Mesothelial cell of epicardium (in vitro differentiated cells): ENCODE measurements at regions not wholly inside any gene's neighbourhood (a gene's known extent, or its start where the extent isn't known, plus 50 kb on each side); places are given as distances from the start of the nearest gene placed in this dataset.
A peak's percentile ranks its signal among the peaks of the same experiment; 100 is the strongest.
"Not testable (repeated sequence)": the region's sequence is repeated elsewhere in the genome, so short reads cannot be mapped to it uniquely, and the experiment has no call there.

Experiments
- DNase-seq, 2 experiments: peaks; one replicate each; pipeline ENCODE4 v3.0.0; 2021; ENCODE audit warnings: low spot score in 2 of 2; ENCODE audit not compliant: unreplicated experiment in 2 of 2
- H3K27ac Mint-ChIP-seq: 2 replicates; pipeline ENCODE4 v1.8.0; 2021; ENCODE audit warnings: mixed read lengths
- H3K27me3 Mint-ChIP-seq: 2 replicates; pipeline ENCODE4 v1.8.0; 2021; ENCODE audit warnings: low read depth, mixed read lengths
- H3K36me3 Mint-ChIP-seq: 2 replicates; pipeline ENCODE4 v1.8.0; 2021; ENCODE audit warnings: mixed read lengths
- H3K4me1 Mint-ChIP-seq: 2 replicates; pipeline ENCODE4 v1.8.0; 2021; ENCODE audit warnings: mixed read lengths
- H3K4me3 Mint-ChIP-seq: 2 replicates; pipeline ENCODE4 v1.8.0; 2021; ENCODE audit warnings: mild to moderate bottlenecking, moderate library complexity, mixed read lengths
- H3K9me3 Mint-ChIP-seq: 2 replicates; pipeline ENCODE4 v1.8.0; 2021; ENCODE audit warnings: mixed read lengths
- CTCF ChIP-seq: fragments of 200-600 bp; sonication (generic); IDR thresholded peaks from one replicate; pipeline ENCODE4 v1.5.0; 2021; ENCODE audit warnings: antibody characterized with exemption; ENCODE audit not compliant: unreplicated experiment

DNA sequence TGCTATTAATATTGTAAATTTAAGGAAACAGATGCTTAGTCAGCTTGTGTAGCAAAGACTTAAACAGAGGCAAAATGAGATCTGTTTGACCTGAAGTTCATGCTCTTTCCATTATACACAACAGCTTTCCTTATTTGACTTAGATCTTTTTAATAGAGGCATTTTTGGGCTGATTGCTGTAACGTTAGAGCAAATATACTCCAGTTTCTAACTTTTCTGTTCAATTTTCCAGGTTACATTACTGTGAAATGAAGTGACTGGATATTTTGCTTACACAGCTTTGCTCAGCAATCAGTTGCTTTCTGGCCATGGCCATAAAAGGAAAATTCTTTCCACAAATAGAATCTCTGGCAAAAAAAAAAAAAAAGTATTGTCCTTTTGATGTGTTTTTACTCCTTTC, 146.2 kb downstream of the PCDH7 start:
- Mint-ChIP-seq H3K27ac (peak overlapping the region; percentile 75), H3K27me3 (no peaks in the 10 kb centered on the region), H3K4me1 (peaks cover 25% of the 10 kb centered on the region), H3K4me3 (no peak overlapping the region), H3K36me3 (peaks cover 4% of the 10 kb centered on the region), H3K9me3 (peaks cover 4% of the 10 kb centered on the region)
- TF ChIP-seq CTCF: no peak
- no peak for DNase-seq

DNA sequence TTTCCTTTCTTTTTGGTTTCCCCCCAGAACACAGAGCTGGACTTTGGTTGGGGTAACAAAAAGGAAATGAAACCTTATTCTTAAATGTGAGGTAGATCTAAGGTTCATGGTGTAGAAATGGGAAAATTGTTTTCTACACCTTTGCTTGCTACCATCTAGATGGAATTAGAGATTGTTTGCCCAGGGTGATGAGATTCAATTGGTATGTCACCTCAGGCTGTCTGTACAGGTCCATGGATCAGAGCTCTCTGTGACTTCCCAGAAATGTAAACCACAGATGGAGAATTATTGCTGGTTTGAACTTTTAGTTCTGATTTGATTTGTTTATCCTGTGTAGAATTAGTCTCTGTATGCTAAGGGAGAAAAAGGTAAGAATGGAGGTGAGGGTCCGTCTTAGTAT, 146.7 kb downstream of the PCDH7 start:
- no peak overlapping the region for H3K4me3 Mint-ChIP-seq
- no peak for TF ChIP-seq CTCF
- H3K4me1 Mint-ChIP-seq: peaks cover 25% of the 10 kb centered on the region
- H3K27me3 Mint-ChIP-seq: no peaks in the 10 kb centered on the region
- H3K27ac Mint-ChIP-seq: peak overlapping the region; percentile 75
- H3K36me3 Mint-ChIP-seq: peaks cover 4% of the 10 kb centered on the region
- H3K9me3 Mint-ChIP-seq: peaks cover 4% of the 10 kb centered on the region
- DNase-seq: no peak

DNA sequence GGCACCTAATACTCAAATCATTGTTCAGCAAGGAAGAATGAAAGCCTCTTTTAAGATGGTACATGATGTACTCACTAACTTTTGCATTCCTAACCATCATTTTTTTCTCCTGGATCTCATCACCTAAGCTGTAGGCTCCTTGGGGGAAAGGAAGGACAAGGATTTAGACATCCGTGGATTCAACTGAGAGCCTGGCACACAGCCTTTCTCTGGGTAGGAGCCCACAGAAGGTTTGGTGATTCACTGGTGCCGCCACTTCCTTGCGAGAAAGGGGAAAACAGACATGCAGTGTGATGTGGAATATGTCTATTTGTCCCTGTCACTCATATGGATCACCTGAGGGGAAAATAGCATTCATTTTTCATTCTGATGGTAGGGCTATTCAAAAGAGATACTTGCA, 147.3 kb downstream of the PCDH7 start:
- peak overlapping the region; percentile 75 for H3K27ac Mint-ChIP-seq
- no peaks in the 10 kb centered on the region for H3K27me3 Mint-ChIP-seq
- DNase-seq: no peak
- peaks cover 25% of the 10 kb centered on the region for H3K4me1 Mint-ChIP-seq
- H3K9me3 Mint-ChIP-seq: peaks cover 4% of the 10 kb centered on the region
- TF ChIP-seq CTCF: no peak
- no peak overlapping the region for H3K4me3 Mint-ChIP-seq
- peaks cover 4% of the 10 kb centered on the region for H3K36me3 Mint-ChIP-seq

- Mint-ChIP-seq H3K36me3 (peaks cover 4% of the 10 kb centered on the region), H3K4me1 (peaks cover 22% of the 10 kb centered on the region), H3K27me3 (no peaks in the 10 kb centered on the region), H3K27ac (no peak overlapping the region), H3K4me3 (no peak overlapping the region), H3K9me3 (peaks cover 4% of the 10 kb centered on the region)
- DNase-seq: no peak
- no peak for TF ChIP-seq CTCF
Measured at GRCh38 chr4:30868111-30868895, 148.1 kb downstream of the PCDH7 start.

DNA sequence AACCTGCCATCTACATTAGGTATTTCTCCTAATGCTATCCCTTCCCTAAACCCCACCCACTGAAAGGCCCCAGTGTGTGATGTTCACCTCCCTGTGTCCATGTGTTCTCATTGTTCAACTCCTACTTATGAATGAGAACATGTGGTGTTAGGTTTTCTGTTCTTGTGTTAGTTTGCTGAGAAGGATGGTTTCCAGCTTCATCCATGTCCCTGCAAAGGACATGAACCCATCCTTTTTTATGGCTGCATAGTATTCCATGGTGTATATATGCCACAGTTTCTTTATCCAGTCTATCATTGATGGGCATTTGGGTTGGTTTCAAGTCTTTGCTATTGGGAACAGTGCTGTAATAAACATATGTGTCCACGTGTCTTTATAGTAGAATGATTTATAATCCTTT, 149.2 kb downstream of the PCDH7 start:
- H3K36me3 Mint-ChIP-seq, H3K4me3 Mint-ChIP-seq, H3K27me3 Mint-ChIP-seq, H3K27ac Mint-ChIP-seq, DNase-seq, H3K9me3 Mint-ChIP-seq: not testable (repeated sequence)
- H3K4me1 Mint-ChIP-seq: peaks cover 22% of the 10 kb centered on the region

DNA sequence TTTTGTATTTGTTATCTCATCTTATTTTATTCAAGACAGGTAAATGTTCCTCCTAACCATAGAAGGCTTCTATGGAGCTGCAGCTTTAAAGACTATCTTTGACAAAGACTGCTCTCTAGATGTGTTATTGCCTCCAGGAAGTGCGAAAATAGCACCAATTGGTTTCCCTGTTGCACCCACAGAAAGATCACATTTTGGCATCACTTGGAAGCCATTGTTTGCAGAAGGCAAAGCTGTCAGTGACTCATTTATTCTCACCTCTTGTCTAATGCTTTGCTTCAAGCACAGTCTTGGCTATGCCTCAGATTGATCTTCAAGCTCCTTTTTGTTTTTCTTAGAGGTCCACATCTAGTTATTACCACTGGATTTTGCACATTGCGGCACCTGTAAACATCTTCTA, 150.3 kb downstream of the PCDH7 start:
- no peak for DNase-seq
- no peak overlapping the region for H3K4me3 Mint-ChIP-seq
- H3K27ac Mint-ChIP-seq: no peak overlapping the region
- peaks cover 4% of the 10 kb centered on the region for H3K36me3 Mint-ChIP-seq
- peaks cover 9% of the 10 kb centered on the region for H3K9me3 Mint-ChIP-seq
- no peaks in the 10 kb centered on the region for H3K27me3 Mint-ChIP-seq
- no peak for TF ChIP-seq CTCF
- H3K4me1 Mint-ChIP-seq: peaks cover 23% of the 10 kb centered on the region
